DND-41 (cell line): ENCODE measurements at regions not wholly inside any gene's neighbourhood (a gene's known extent, or its start where the extent isn't known, plus 50 kb on each side); places are given as distances from the start of the nearest gene placed in this dataset.

Experiments
- ATAC-seq: fragments of 200-7000 bp; cut with Tn5 transposase; 3 replicates; pipeline ENCODE4 v1.9.1; 2021; ENCODE audit warnings: low read depth; ENCODE audit not compliant: insufficient read depth
- DNase-seq: peaks from one replicate; pipeline ENCODE4 v3.0.0-alpha.2; 2020
- H2AFZ ChIP-seq: 2 replicates; pipeline ENCODE4 v1.6.0; 2012; ENCODE audit warnings: low read depth, low read length
- H3K27ac ChIP-seq: 2 replicates; pipeline ENCODE4 v1.5.1; 2012; ENCODE audit warnings: low read length, inconsistent platforms
- H3K27me3 ChIP-seq: fragments of 200-600 bp; sonication (generic); 2 replicates; pipeline ENCODE4 v1.6.0; 2012; ENCODE audit warnings: low read length, mild to moderate bottlenecking, inconsistent platforms; ENCODE audit not compliant: insufficient read depth, poor library complexity
- H3K36me3 ChIP-seq: 2 replicates; pipeline ENCODE4 v1.5.1; 2012; ENCODE audit warnings: low read length, inconsistent platforms; ENCODE audit not compliant: insufficient read depth
- H3K4me1 ChIP-seq: 2 replicates; pipeline ENCODE4 v1.5.1; 2012; ENCODE audit warnings: mild to moderate bottlenecking, low read length; ENCODE audit not compliant: insufficient read depth
- H3K4me2 ChIP-seq: 2 replicates; pipeline ENCODE4 v1.6.0; 2012; ENCODE audit warnings: mild to moderate bottlenecking, moderate library complexity, low read length, inconsistent platforms; ENCODE audit not compliant: insufficient read depth
- H3K4me3 ChIP-seq, 2 experiments: fragments of 200-600 bp in 1 of 2; shearing (Covaris generic) in 1 of 2; 2 replicates each; pipeline ENCODE4 v1.5.1; 2012 to 2016; ENCODE audit warnings: inconsistent platforms in 2 of 2, low read length in 2 of 2, mild to moderate bottlenecking in 2 of 2, low read depth in 1 of 2, moderate library complexity in 1 of 2
- H3K79me2 ChIP-seq: 2 replicates; pipeline ENCODE4 v1.6.0; 2012; ENCODE audit warnings: low read length, inconsistent platforms; ENCODE audit not compliant: insufficient read depth
- H3K9ac ChIP-seq: 2 replicates; pipeline ENCODE4 v1.6.0; 2012; ENCODE audit warnings: low read depth, mild to moderate bottlenecking, inconsistent platforms, low read length, moderate library complexity
- H3K9me3 ChIP-seq: 2 replicates; pipeline ENCODE4 v1.5.1; 2012; ENCODE audit warnings: low read length, moderate library complexity, mild to moderate bottlenecking, inconsistent platforms; ENCODE audit not compliant: insufficient read depth, severe bottlenecking
- H4K20me1 ChIP-seq: 2 replicates; pipeline ENCODE4 v1.6.0; 2012; ENCODE audit warnings: low read length; ENCODE audit not compliant: insufficient read depth
- CTCF ChIP-seq: IDR thresholded peaks from 2 replicates; pipeline ENCODE4 v1.5.1; 2012; ENCODE audit warnings: borderline replicate concordance, low read length, moderate library complexity, mild to moderate bottlenecking; ENCODE audit not compliant: poor library complexity, severe bottlenecking; ENCODE audit errors: extremely low read depth
- EZH2 ChIP-seq: IDR thresholded peaks from 3 replicates; pipeline ENCODE4 v1.6.1; 2012; ENCODE audit warnings: borderline replicate concordance, low read depth, mild to moderate bottlenecking, moderate library complexity, low read length, inconsistent platforms; ENCODE audit not compliant: severe bottlenecking

DNA sequence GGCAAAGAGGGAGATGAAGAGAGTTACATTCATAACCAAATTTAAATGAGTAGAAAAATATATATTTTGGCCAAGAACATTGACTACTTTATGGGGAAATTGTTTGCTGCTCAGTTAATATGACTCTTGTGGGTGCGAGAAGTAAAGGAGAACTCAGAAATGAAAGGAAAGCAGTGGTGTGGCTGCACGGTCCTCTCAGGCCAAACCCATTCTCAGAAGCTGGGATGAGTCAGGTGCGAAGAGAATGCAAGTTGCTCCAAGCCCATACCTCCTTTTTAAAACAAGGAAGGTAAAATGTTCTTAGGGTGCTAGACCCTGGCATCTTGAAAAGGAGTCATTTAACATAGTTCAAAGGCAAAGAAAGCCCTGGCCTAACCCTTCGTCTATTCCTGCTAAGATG lies 258.6 kb downstream of the RAD51AP2 start:
- H3K9ac ChIP-seq, result no peak overlapping the region
- no peaks in the 10 kb centered on the region for H3K27me3 ChIP-seq
- H3K9me3 ChIP-seq, result no peaks in the 10 kb centered on the region
- TF ChIP-seq EZH2 (no peak), CTCF (no peak)
- DNase-seq (no peak), ATAC-seq (no peak)
- H3K36me3 ChIP-seq, result no peaks in the 10 kb centered on the region
- H4K20me1 ChIP-seq, result no peaks in the 10 kb centered on the region
- no peak overlapping the region for H3K4me2 ChIP-seq
- H3K4me3 ChIP-seq, result no peak overlapping the region
- no peak overlapping the region for H2AFZ ChIP-seq
- H3K27ac ChIP-seq, result no peak overlapping the region
- no peaks in the 10 kb centered on the region for H3K79me2 ChIP-seq
- H3K4me1 ChIP-seq, result no peaks in the 10 kb centered on the region

DNA sequence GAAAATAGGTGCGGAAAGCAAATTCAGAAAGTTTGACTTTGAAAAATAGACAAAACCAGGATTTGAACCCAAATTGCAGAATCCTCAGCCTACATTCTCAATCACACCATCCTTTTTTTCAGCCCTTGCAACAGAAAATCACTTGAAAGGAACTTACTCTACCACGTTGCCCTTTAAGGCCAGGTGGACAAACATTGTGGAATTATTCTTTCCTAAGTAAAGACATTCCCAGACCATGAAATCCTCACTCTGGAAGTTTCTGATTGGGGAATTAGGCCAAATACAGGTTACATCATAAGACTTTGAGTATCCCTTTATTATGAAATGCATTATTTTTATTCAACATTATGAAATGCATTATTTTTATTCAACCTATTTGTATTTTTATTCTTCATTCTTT lies 259.4 kb downstream of the RAD51AP2 start:
- H3K27ac ChIP-seq, result no peak overlapping the region
- H3K4me1 ChIP-seq, result no peaks in the 10 kb centered on the region
- no peaks in the 10 kb centered on the region for H3K9me3 ChIP-seq
- H3K9ac ChIP-seq, result no peak overlapping the region
- no peaks in the 10 kb centered on the region for H3K36me3 ChIP-seq
- H3K4me3 ChIP-seq, result no peak overlapping the region
- ATAC-seq (no peak), DNase-seq (no peak)
- no peaks in the 10 kb centered on the region for H3K27me3 ChIP-seq
- TF ChIP-seq CTCF (no peak), EZH2 (no peak)
- H3K79me2 ChIP-seq, result no peaks in the 10 kb centered on the region
- no peaks in the 10 kb centered on the region for H4K20me1 ChIP-seq
- H2AFZ ChIP-seq, result no peak overlapping the region
- no peak overlapping the region for H3K4me2 ChIP-seq

- DNase-seq, result no peak
- H2AFZ ChIP-seq, result no peak overlapping the region
- no peak overlapping the region for H3K4me2 ChIP-seq
- no peak overlapping the region for H3K4me3 ChIP-seq
- TF ChIP-seq CTCF (no peak), EZH2 (no peak)
- ATAC-seq, result no peak
- no peaks in the 10 kb centered on the region for H3K27me3 ChIP-seq
- H3K27ac ChIP-seq, result no peak overlapping the region
- H3K36me3 ChIP-seq, result no peaks in the 10 kb centered on the region
- no peaks in the 10 kb centered on the region for H3K4me1 ChIP-seq
- H4K20me1 ChIP-seq, result no peaks in the 10 kb centered on the region
- no peak overlapping the region for H3K9ac ChIP-seq
- no peaks in the 10 kb centered on the region for H3K9me3 ChIP-seq
- H3K79me2 ChIP-seq, result no peaks in the 10 kb centered on the region
Observed at GRCh38 chr2:17257189-17257909, 260.9 kb downstream of the RAD51AP2 start.

DNA sequence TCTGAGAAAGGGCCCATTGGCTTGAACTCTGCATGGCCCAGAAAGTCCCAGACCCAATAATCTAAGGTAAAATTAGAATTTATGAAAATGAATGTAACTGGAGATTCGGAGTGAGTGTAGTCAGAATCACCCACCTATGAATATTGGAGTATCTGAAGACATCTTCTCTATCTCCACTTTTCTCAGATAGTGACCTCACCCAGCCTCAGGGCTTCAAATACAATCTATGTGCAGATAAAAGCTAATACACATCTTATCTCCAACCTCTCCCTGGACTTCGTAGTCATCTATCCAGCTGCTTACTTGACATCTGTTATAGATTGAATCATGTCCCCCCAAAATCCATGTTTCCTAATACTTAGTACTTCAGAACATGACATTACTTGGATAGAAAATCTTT lies 263.2 kb downstream of the RAD51AP2 start:
- Histone ChIP-seq H3K9ac (no peak overlapping the region), H3K9me3 (no peaks in the 10 kb centered on the region), H3K36me3 (no peaks in the 10 kb centered on the region), H3K4me2 (no peak overlapping the region), H3K4me1 (no peaks in the 10 kb centered on the region), H3K27ac (no peak overlapping the region), H3K4me3 (no peak overlapping the region), H3K27me3 (no peaks in the 10 kb centered on the region), H2AFZ (no peak overlapping the region), H4K20me1 (no peaks in the 10 kb centered on the region), H3K79me2 (no peaks in the 10 kb centered on the region)
- DNase-seq (no peak), ATAC-seq (no peak)
- TF ChIP-seq CTCF (no peak), EZH2 (no peak)
